ENCODE measurements at regions not wholly inside any gene's neighbourhood (a gene's known extent, or its start where the extent isn't known, plus 50 kb on each side); places are given as distances from the start of the nearest gene placed in this dataset.
A peak's percentile ranks its signal among the peaks of the same experiment; 100 is the strongest.

DNA sequence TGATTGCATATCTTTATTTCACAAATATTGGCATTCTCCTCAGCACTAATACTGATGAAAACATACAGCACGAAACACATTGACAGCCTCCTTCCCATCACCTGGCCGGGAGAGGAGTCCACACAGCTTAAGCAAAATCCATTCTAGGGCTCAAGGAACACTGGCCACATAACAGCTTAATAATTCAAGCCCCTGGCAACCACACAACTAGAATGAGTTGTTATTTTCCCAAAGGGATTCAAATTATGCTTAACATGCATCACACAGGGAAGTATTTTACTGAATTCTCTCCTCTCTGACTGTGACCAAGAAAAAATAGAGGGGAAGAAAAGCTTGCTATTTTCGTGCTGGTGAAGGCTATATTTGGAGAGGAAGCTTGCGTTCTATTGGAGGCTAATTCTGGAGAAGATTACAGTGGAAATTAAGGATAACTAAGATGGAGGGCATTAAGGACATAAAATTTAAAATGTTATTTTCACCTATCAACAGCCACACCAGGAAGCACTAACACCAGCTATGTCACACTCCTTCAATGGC is 198.5 kb downstream of the ADGRG6 start:
- DNase-seq: no peak

DNA sequence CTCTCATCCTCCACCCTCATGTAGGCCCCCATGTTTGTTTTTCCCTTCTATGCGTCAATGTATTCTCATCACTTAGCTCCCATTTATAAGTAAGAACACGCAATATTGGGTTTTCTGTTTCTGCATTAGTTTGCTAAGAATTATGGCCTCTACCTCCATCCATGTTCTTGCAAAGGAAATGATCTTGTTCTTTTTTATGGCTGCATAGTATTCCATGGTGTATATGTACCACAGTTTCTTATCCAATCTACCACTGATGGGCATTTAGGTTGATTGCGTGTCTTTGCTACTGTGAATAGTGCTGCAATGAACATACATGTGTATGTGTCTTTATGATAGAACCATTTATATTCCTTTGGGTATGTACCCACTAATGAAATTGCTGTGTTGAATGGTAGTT is 200.0 kb downstream of the ADGRG6 start:
- DNase-seq: no peak

DNA sequence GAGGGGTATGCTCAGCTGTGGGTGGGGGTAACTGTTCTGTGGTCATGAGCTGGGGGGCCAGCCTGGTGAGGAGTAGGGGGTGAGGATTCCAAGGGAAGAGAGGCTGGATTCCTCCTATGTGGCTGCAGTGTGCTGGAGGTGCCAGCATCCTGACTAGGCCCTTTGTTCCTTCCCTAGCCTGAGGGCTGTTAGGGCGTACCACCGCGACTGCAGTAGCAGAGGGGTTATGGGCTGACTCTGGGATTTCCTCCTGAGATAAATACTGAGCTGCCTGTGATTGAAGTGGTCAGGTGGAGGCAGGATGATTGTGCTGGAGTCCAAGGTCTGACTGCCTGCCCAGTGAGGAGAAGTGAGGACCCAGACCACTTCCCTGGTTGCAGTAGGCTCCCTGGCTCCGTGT is 205.3 kb downstream of the ADGRG6 start:
- DNase-seq: no peak

DNA sequence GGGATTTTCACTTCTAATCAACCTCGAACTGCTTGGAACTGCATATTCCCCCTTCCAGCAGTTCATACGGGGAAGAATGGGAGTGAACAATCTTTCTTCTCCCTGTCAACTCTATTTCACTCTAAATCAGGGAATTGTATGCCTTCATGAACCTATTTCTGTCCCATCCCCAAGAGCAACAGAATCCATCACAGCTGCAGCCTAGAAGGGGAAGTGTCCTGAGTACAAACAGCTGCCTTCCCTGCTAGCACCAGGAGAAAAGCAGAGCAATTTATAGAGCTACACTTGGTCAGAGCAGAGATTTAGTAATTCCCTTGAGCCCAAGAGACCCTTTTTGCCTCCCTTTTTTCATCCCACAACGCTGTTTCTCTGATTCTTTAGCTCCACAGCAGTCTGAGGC is 208.4 kb downstream of the ADGRG6 start:
- no peak for DNase-seq

DNA sequence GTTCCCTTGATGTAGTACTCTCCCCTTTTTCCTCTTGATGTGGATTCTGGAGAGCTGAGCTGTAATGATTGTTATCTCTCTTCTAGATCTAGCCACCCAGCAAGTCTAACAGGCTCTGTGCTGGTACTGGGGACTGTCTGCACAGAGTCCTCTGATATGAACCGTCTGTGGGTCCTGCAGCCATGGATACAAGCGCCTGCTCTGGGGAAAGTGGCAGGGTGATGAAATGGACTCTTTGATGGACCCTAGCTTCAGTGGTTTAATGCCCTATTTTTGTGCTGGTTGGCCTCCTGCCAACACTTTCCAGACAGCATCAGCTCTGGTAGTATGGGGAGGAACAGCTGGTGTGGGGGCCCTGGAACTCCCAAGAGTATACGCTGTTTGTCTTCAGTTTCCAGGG is 216.3 kb downstream of the ADGRG6 start:
- no peak for DNase-seq

DNA sequence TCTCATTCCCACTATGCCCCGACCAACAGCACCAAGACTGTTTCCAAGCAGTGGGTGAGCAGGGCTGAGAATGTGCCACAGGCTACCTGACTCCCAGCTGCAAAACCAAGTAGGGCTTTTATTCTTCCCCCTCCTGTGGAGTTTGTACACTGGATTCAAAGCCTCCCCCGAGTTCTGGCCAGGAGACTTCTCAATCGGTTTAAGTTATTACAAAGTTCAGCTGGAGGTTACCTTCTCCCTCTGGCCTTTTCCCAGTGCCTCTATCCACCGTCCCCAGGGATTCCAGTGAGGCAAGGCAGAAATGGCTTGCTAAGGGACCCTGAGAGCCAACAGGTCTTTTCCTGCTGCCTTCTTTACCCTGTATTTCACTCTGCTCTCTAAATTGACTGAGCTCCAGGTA is 217.0 kb downstream of the ADGRG6 start:
- DNase-seq: no peak

DNA sequence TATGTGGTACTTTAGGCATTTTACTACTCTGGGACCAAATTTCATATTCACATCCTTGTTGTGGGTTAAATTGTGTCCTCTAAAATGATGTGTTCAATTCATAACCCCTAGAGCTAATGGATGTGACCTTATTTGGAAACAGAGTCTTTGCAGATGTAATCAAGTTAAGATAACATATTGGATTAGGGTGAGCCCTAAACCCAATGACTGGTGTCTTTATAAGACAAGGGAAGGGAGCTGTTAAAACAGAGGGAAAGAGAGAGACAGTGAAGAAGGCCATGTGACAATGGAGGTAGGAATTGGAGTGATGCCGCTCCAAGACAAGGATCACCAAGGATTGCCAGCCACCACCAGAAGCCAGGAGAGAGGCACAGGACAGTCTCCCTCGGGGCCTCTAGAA is 220.0 kb downstream of the ADGRG6 start:
- no peak for DNase-seq

DNA sequence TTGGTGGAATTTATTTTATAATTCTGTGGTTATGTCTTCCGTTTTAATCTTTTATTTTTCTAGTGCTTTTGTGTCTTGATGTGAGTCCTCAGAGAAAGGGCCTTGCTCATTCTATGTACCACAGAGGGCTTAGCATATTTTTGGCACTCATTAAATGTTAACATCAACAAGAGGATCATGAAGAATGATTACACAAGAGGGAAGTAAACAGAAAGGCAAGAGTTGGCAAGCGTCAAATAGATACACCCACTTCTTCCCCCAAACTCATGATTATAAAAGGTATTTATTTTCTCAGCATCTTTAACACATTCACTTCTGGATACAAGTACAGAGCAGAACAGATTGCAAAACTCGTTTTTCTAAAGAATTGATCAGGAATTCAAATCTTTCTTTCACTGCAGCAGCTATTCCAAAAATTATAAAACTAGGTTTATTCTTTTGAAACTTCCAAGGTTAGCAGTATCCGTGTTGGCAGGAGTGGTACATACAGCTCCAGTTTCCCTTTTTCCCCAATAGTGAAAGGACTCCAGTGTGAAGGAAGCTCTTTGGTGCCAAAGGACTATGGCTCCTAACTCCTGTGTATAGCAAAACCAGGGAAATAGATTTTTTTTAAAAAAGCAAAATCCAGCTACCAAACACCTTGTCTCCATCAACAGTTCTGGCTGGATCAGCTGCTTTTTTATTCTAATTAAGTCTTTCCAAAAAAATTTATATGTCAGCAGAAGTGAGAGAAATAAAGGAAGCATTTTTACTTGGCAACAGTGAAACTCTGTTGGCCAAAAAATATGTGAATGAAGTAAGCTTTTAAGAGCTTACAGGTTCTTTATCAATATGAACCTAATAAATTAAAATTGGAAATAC is 221.9 kb downstream of the ADGRG6 start:
- no peak for DNase-seq

DNA sequence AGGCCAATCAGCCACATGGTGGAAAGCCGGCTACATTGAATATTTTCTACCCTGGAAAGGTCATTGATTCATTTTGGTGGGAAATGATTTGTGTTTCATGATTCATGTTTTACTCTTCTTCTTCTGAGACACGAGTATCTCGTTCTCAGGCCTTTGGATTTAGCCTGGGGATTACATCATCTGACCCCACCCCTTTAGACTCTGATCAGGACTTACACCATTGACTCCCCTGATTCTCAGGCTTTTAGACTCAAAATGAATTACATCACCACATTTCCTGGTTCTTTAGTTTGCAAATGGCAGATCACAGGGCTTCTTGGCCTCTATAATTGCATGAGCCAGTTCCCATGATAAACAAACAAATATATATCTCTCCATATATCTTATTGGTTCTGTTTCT is 228.8 kb downstream of the ADGRG6 start:
- DNase-seq: no peak

DNA sequence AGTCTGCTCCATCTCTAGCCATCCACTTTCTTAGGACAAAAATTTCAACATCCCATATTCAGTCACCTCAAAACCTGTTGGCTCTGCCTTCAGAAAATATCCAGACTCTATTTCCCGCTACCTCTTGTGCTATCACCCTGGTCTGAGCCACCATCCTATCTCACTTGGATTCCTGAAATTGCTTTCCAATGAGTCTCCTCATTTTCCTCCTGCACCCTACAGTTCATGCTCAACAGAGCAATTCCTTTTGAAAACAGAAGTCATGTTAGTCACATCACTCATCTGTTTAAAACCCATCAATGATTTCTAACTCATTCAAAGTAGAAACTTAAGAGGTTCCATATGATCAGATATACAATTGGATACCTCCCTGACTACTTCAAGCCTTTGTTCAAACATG is 229.9 kb downstream of the ADGRG6 start:
- DNase-seq: peak; percentile 74

DNA sequence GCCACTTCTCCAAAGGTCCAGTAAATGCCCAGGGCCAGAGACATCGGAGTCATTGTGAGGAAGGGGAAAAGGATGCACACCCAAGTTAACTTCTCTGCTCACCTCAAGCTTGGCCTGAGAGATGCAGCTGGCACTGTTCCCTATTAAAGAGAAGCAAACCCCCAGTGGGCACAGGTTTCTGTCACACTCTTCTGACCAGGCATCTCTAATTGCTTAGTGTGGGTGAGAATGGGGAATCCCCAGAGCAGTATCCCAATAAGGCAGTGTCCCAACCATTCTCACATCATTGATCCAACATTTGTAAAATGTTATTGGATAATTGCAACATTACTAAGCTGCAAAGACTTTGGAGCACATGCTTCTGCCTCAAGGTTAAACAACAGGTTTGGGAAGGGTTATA is 232.3 kb downstream of the ADGRG6 start:
- no peak for DNase-seq

DNA sequence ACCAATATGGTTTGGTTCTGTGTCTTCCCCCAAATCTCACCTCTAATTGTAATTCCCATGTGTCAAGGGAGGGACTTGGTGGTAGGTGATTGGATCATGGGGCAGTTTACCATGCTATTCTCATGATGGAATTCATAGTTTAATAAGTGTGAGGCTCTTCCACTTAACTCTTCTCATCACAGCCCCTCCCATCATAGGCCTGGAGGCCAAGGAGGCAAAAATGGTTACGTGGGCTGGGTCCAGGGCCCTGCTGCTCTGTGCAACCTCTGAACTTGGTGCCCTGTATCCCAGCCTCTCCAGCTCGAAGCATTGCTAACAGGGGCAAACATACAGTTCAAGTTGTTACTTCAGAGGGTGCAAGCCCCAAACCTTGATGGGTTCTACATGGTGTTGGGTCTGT is 232.7 kb downstream of the ADGRG6 start:
- DNase-seq: no peak

DNA sequence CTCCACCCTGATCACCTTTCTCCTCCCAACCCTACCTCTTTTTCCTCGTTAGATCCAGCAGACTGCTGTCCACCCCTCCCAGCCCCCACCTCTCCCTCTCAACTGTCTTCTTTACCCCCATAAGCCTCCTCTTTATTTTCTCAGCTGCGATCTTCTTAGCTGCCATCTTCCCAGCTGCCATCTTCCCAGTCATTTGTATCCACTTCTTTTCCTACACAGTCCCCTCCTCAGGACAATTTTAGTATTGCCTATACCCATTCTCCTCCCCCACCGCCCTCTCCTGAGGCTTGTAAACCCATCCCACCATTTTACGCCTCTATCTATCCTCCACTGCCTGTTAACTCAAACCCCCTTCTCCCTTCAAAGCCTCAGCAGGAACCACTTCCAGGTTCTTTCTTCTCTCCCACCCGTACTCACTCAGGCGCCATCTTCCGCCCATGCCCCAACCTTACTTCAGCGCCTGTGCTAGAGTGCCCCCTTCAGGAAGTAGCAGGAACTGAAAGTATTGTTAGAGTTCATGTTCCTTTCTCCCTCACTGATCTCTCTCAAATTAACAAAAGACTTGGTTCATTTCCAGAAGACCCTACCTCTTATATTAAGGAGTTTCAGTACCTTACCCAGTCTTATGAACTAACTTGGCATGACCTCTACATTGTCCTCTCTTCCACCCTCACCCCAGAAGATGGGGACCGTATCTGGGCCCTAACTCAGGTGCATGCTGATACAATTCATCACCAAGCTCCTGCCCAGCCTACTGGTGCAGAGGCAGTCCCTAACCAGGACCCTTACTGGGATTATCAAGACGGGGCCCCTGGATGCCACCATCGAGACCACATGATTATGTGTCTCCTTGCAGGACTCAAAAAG is 236.0 kb downstream of the ADGRG6 start:
- DNase-seq: peak; percentile 50

DNA sequence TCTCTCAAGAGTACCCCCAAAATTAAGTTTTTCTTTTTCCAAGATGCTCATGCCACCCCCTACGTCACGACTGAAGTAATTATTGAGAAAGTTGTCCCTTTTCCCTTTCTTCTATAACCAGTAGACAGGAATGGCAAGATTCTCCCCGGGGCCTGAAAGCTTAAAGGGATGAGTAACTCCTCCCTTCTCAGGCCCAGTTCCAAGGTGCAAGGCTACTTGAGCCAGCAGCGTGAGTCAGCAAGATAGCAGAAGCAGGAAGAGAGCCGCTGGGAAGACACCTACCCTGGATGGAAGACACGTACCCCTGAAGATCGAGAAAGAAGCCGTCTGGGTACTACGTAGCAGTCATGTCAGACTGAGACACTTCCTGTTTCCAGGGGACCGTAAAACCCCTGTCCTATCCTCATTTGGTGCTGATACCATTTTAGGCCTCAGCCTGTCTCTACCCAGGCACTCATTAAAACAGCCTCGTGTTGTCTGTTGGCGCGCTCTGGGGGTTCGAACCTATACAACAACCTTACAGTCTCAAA is 241.0 kb downstream of the ADGRG6 start:
- DNase-seq: peak; percentile 91

DNA sequence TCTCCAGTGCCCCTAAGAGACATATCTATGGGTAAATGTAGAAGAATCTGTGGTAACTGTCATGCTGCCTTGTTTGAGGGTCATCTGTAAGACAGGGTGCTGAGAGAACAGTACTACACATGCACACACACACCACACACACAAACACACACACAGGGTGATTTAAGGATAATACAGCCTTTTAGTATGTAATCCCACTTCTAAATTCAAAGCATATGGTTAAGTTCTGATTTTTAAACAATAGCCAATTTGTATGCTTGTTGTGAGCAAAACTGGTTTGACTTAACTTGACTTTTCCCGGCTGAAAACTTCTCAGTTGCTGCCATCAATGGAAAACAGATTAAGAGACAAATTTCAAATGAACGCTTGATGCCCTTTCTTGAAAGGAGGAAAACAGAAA is 241.8 kb downstream of the ADGRG6 start:
- no peak for DNase-seq

DNA sequence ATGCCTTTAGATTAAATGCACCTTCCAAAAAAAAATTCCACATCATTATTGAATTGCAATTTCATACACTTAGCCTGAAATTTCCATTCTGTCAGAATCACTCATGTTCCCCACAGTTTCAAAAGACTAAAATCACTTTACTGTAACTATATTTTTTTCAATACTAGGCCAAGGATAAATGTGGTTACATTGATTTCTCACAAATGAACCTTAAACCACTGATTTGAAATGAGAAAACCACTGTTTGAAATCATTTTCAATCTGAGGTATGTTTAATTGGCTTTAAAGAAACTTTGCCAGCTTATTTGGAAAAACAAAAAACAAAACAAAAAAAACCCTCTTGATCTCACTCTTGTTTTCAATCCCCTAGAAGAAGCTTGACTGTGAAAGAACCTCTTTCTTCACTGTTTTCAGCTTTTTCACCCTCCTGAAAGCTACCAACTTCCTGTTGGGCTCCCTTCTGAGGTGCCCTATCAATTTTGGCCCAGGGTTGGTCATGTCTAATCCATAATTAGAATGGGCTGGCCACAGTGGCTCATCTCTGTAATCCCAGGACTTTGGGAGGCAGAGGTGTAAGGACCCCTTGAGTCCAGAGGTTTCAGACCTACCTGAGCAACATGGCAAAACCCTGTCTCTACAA is 242.5 kb downstream of the ADGRG6 start:
- no peak for DNase-seq

DNA sequence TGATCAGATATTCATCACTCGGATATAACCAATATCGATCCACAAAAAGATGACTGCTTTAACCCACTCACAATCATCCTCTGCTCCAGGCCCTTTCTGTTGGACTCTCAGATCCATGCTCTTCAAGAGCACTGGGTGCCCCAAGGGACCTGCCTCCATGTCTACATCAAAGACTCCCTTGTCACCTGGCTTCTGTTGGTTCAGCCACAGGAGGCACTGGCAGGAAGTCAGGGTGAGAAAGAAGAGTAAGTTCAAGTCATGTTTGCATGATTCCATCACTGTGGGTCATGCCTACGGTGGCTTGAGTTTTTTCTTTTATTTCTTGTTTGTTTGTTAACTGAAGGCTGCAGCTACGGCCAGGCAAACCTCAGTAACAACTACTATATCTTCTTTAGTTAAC is 243.3 kb downstream of the ADGRG6 start:
- no peak for DNase-seq

DNA sequence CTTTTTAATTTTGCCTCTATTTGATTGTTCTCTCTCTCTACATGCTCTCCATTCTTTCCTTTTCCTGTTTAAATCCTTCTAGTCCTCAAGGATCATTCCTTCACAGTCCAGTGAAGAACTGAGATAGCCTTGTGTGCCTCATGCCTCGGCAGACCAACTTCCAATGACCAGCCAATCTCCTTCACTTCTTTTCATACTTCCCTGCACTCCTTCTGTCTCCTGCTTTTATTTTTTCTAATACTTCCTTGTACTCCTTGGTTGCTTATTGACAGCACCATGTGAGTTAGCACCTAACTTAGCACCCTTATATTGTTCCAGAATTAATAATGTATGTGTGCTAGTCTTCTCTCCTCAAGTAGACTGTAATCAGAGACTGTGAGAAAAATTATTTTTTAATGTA is 246.8 kb downstream of the ADGRG6 start:
- DNase-seq: no peak

DNA sequence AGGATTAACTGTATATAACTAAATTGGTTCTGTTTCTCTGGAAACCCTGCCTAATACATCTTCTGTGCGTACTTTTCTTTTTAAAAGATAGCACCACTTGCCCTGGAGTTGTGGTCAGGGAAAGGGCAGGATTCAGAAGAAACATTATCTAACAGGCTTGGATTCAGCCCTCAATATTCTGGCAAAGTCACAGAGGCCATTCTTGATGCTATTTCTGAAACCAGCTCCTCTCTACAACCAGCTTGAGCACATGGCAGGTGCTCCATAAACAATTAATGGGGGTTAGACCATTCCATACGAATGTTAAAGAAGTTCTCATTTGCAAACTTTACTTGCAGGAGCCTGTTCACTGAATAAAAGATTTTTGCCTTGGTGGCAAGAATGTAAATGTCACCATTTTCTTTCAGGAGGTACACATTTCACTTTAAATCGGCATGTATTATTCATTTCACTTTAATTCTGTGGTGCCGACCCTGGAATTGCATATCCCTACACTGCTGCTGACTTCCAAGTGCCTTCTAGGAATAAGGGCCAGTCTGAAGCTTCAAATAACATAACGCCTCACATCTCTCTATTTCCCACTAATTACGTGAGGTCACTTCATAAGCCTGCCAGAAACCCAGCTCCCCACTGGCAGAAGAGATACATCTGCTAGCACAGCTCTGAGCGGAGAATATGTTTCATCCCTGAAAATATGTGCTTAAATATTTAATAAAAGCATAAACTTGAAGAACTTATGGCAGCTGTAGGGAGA is 248.7 kb downstream of the ADGRG6 start:
- DNase-seq: no peak

DNA sequence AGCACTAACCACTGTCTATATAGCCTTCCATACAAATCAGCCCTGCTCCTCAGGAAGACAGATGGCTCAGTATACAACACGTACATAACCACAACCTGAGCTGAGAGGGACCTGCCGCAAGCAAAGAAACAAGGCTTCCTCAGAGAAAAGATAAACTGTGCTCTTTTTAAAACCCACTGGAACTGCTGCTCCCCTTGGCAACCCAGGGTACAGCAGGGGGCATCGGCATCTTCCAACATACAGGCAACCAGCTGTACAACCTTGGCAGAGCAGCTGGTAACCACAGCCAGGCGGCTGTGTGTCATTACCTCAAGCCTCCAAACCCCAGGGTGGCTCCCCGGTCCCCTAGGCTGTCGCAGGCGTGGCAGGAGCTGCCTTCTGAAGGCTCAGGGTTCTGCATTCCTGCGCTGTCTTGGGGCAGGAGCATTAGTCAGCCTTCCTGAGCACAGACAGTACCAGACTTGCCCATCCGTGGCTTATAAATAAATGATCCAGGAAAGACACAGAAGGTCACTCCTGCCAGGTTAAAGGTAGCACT is 249.5 kb downstream of the ADGRG6 start:
- peak; percentile 54 for DNase-seq

DNA sequence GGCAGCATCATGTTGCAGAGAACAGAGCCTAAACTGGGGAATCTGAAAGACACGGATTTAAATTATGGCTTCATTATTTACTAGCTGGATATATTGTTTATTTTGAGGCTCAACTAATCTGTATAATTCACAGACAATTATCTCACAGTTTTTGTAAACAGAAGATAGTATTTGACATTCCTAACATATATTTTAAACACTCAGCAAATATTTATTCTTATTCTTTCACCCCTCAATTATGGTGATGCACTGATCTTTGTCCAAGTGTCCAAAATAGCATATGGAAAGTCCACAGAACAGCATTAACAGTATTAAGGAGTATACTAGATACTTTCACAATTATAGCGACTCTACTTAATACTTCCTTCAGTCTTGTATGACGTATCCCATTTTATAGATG is 257.0 kb downstream of the ADGRG6 start:
- no peak for DNase-seq
